ENCODE measurements at regions not wholly inside any gene's neighbourhood (a gene's known extent, or its start where the extent isn't known, plus 50 kb on each side); places are given as distances from the start of the nearest gene placed in this dataset.

DNA sequence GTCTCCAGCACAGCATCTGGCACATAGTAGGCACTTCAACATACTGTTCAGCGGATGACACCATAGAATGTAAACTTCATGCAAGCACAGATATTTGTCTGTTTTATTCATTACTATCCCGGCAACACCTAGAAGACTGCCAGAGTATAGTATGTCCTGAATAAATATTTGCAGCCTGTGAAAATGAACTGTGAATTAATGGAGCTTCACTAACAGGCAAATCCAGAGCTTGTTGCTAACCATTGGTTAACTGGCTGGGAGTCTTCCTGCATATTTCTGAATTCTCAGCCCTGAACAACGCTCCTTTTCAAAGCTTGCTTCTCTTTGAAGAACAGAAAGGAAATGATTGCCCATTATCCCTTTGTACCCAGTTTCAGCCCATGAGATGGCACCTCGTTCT lies 243.3 kb upstream of the CRY1 start:
- ChIA-PET CTCF (interaction anchor here (0.9 kb wide), 1 partner anchor 12 kb away, joined by 5 read pairs; no protein-coding TSS in a partner anchor), POLR2A (no interaction called here)
- DNase-seq (ENCODE audit: extremely low spot score), result no peak
- TF ChIP-seq HDGF (IDR thresholded peaks at IDR 0.05; ENCODE audit: borderline replicate concordance) (no peak), L3MBTL2 (conservative IDR thresholded peaks at IDR 0.05) (no peak), ARNT (IDR thresholded peaks at IDR 0.05) (no peak), ZNF384 (IDR thresholded peaks at IDR 0.05) (no peak), FOXK2 (IDR thresholded peaks at IDR 0.05) (no peak), ELF4 (IDR thresholded peaks at IDR 0.05) (no peak), CTBP1 (IDR thresholded peaks at IDR 0.05; ENCODE audit: borderline replicate concordance) (no peak), TARDBP (IDR thresholded peaks at IDR 0.05) (no peak), NFRKB (IDR thresholded peaks at IDR 0.05) (no peak), FOXM1 (IDR thresholded peaks at IDR 0.05; ENCODE audit: borderline replicate concordance) (no peak), SP1 (IDR thresholded peaks at IDR 0.05) (no peak), SUZ12 (IDR thresholded peaks at IDR 0.05) (no peak), BHLHE40 (IDR thresholded peaks at IDR 0.05; ENCODE audit: borderline replicate concordance) (no peak), LEF1 (IDR thresholded peaks at IDR 0.05; ENCODE audit: borderline replicate concordance) (no peak), FOXA1 (IDR thresholded peaks at IDR 0.05) (no peak)
- TF ChIP-seq, protein P1, sequence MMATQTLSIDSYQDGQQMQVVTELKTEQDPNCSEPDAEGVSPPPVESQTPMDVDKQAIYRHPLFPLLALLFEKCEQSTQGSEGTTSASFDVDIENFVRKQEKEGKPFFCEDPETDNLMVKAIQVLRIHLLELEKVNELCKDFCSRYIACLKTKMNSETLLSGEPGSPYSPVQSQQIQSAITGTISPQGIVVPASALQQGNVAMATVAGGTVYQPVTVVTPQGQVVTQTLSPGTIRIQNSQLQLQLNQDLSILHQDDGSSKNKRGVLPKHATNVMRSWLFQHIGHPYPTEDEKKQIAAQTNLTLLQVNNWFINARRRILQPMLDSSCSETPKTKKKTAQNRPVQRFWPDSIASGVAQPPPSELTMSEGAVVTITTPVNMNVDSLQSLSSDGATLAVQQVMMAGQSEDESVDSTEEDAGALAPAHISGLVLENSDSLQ (IDR thresholded peaks at IDR 0.05), result no peak

DNA sequence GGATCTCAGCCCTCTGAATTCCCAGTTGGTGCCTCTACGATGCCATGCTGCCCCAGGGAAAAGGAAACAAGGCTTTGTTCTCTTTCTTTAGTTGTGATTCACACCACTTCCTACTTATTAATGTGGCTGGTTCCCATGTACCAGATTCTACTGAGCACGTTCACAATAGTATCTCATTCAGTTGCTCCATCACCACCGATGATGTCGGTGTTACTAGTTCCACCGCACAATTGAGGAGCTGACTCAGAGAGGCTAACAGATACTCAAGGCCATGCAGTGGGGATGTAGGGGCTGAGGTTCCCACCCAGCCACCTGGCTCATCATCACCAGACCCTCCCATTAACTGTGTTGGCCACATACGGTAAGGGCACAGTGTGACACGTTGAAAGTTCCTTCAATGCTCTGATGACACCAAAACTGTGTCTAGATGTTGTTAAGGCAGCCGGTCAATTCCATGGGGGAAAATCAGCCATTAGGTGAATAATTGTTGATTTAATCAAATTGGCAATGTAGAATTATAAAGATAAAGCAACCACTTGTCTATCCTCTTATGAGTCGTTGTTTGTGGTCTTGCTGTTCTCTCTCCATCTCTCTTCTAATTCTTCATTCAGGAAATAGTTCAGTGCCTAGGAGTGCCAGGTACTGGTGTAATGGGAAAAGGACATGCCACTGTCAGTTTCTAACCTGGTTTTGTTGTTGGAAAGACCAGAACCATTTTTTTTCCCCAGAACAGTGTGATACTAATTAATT lies 244.2 kb upstream of the CRY1 start:
- no peak for DNase-seq (ENCODE audit: extremely low spot score)
- CTCF ChIA-PET, result interaction anchor here (0.9 kb wide), 1 partner anchor 11 kb away, joined by 5 read pairs; no protein-coding TSS in a partner anchor
- TF ChIP-seq, protein P1 (IDR thresholded peaks at IDR 0.05), result no peak
- TF ChIP-seq LEF1 (IDR thresholded peaks at IDR 0.05; ENCODE audit: borderline replicate concordance) (no peak), FOXA1 (IDR thresholded peaks at IDR 0.05) (no peak), FOXM1 (IDR thresholded peaks at IDR 0.05; ENCODE audit: borderline replicate concordance) (no peak), TARDBP (IDR thresholded peaks at IDR 0.05) (no peak), SUZ12 (IDR thresholded peaks at IDR 0.05) (no peak), ARNT (IDR thresholded peaks at IDR 0.05) (no peak), L3MBTL2 (conservative IDR thresholded peaks at IDR 0.05) (no peak), HDGF (IDR thresholded peaks at IDR 0.05; ENCODE audit: borderline replicate concordance) (no peak), BHLHE40 (IDR thresholded peaks at IDR 0.05; ENCODE audit: borderline replicate concordance) (no peak), SP1 (IDR thresholded peaks at IDR 0.05) (no peak), NFRKB (IDR thresholded peaks at IDR 0.05) (no peak), ELF4 (IDR thresholded peaks at IDR 0.05) (no peak), FOXK2 (IDR thresholded peaks at IDR 0.05) (no peak), CTBP1 (IDR thresholded peaks at IDR 0.05; ENCODE audit: borderline replicate concordance) (no peak)
- POLR2A ChIA-PET, result no interaction called here

DNA sequence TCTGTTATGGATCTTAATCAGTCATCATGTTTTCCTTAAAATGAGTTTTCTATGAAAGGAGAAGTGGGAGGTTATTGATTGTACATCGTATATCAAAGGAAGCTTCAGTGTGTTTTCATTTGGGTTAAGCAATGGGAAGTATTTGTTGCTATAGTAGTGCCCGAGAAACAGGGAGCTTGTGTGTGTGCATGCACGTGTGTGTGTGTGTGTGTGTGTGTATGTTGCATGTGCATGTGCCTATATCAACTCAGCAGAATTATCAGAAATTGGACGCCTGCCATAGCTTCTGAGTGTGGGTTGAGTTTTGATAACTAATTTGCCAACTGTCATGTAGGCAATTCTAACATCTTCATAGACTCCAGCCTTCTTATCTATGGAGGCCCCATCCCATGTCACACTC lies 246.1 kb upstream of the CRY1 start:
- POLR2A ChIA-PET, result no interaction called here
- TF ChIP-seq, protein P1 (IDR thresholded peaks at IDR 0.05), result no peak
- TF ChIP-seq L3MBTL2 (conservative IDR thresholded peaks at IDR 0.05) (no peak), CTBP1 (IDR thresholded peaks at IDR 0.05; ENCODE audit: borderline replicate concordance) (no peak), NFRKB (IDR thresholded peaks at IDR 0.05) (no peak), LEF1 (IDR thresholded peaks at IDR 0.05; ENCODE audit: borderline replicate concordance) (no peak), HDGF (IDR thresholded peaks at IDR 0.05; ENCODE audit: borderline replicate concordance) (no peak), SUZ12 (IDR thresholded peaks at IDR 0.05) (no peak), FOXA1 (IDR thresholded peaks at IDR 0.05) (no peak), ARNT (IDR thresholded peaks at IDR 0.05) (no peak), FOXM1 (IDR thresholded peaks at IDR 0.05; ENCODE audit: borderline replicate concordance) (no peak), FOXK2 (IDR thresholded peaks at IDR 0.05) (no peak), SP1 (IDR thresholded peaks at IDR 0.05) (no peak), BHLHE40 (IDR thresholded peaks at IDR 0.05; ENCODE audit: borderline replicate concordance) (no peak), ELF4 (IDR thresholded peaks at IDR 0.05) (no peak), ZNF384 (IDR thresholded peaks at IDR 0.05) (no peak)
- no peak for DNase-seq (ENCODE audit: extremely low spot score)
- CTCF ChIA-PET, result no interaction called here

DNA sequence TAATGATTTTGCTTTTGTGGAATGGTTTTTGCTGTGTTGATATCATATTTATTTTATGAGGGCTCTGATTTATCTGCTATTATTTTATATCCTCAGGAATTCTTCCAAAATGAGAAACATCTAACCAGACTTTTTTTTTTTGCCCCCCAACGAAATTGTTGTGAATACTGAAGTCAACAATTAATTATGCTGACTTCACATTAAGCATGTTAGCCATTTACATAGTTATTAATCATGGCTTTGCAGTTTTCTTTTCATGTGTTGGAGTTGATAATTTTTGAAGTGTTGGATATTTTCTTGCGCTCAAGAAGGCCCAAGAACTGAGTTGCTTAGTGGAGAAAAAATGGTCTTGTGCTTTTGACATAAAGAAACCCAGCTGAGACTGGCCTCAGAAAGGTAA lies 246.6 kb upstream of the CRY1 start:
- TF ChIP-seq TARDBP (IDR thresholded peaks at IDR 0.05) (no peak), CTBP1 (IDR thresholded peaks at IDR 0.05; ENCODE audit: borderline replicate concordance) (no peak), SUZ12 (IDR thresholded peaks at IDR 0.05) (no peak), SP1 (IDR thresholded peaks at IDR 0.05) (no peak), FOXM1 (IDR thresholded peaks at IDR 0.05; ENCODE audit: borderline replicate concordance) (no peak), FOXA1 (IDR thresholded peaks at IDR 0.05) (no peak), ZNF384 (IDR thresholded peaks at IDR 0.05) (no peak), L3MBTL2 (conservative IDR thresholded peaks at IDR 0.05) (no peak), ARNT (IDR thresholded peaks at IDR 0.05) (no peak), LEF1 (IDR thresholded peaks at IDR 0.05; ENCODE audit: borderline replicate concordance) (no peak), BHLHE40 (IDR thresholded peaks at IDR 0.05; ENCODE audit: borderline replicate concordance) (no peak), FOXK2 (IDR thresholded peaks at IDR 0.05) (no peak), NFRKB (IDR thresholded peaks at IDR 0.05) (no peak), HDGF (IDR thresholded peaks at IDR 0.05; ENCODE audit: borderline replicate concordance) (no peak), ELF4 (IDR thresholded peaks at IDR 0.05) (no peak)
- TF ChIP-seq, protein P1 (IDR thresholded peaks at IDR 0.05), result no peak
- ChIA-PET POLR2A (no interaction called here), CTCF (no interaction called here)
- DNase-seq (ENCODE audit: extremely low spot score), result no peak

DNA sequence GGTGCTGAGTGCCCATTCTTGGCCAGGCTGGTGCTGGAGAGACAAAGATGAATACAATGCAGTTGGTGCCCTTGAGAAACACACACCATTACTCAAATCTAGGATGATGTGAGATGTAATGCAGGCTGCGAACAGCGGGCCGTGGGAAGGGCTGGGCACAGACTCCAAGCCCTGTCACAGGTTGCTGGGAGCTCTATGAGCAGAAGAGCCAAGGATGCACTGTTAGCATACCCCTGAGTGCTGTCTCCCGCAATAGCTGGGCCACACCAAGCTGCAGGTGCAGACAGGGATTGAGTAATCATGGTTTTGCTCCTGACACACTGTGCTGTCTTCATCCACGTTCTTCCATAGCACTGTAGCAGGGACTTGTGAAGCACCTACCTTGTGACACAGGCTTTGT lies 247.5 kb upstream of the CRY1 start:
- POLR2A ChIA-PET, result no interaction called here
- DNase-seq (ENCODE audit: extremely low spot score), result no peak
- TF ChIP-seq ARNT (IDR thresholded peaks at IDR 0.05) (no peak), HDGF (IDR thresholded peaks at IDR 0.05; ENCODE audit: borderline replicate concordance) (no peak), FOXA1 (IDR thresholded peaks at IDR 0.05) (no peak), FOXK2 (IDR thresholded peaks at IDR 0.05) (no peak), ELF4 (IDR thresholded peaks at IDR 0.05) (no peak), NFRKB (IDR thresholded peaks at IDR 0.05) (no peak)
- TF ChIP-seq, protein P1 (IDR thresholded peaks at IDR 0.05), result no peak
- CTCF ChIA-PET, result no interaction called here
